SK-N-SH (cell line): ENCODE measurements at regions not wholly inside any gene's neighbourhood (a gene's known extent, or its start where the extent isn't known, plus 50 kb on each side); places are given as distances from the start of the nearest gene placed in this dataset.
"Not testable (repeated sequence)": the region's sequence is repeated elsewhere in the genome, so short reads cannot be mapped to it uniquely, and the experiment has no call there.

Experiments
- CTCF ChIP-seq: fragments of 200-600 bp; sonication (generic); IDR thresholded peaks from 2 replicates; pipeline ENCODE4 v1.6.1; 2017; ENCODE audit warnings: antibody characterized with exemption, mild to moderate bottlenecking, moderate library complexity
- EP300 ChIP-seq, 2 experiments: IDR thresholded peaks; 2 replicates each; pipeline versions ENCODE4 v1.4.0 to v1.6.1; 2012; ENCODE audit warnings: borderline replicate concordance in 1 of 2, low read depth in 1 of 2, low read length in 1 of 2
- GABPA ChIP-seq: IDR thresholded peaks from 2 replicates; pipeline ENCODE4 v1.4.0; 2012; ENCODE audit warnings: low read depth, mild to moderate bottlenecking
- MXI1 ChIP-seq: IDR thresholded peaks from 2 replicates; pipeline ENCODE4 v1.6.1; 2012; ENCODE audit warnings: mild to moderate bottlenecking, low read depth, low read length, improper control_type of control experiment
- POLR2AphosphoS5 ChIP-seq: IDR thresholded peaks from 2 replicates; pipeline ENCODE4 v1.6.1; 2012; ENCODE audit warnings: low read depth, low read length
- TCF12 ChIP-seq: IDR thresholded peaks from 2 replicates; pipeline ENCODE4 v1.4.0; 2012

- TF ChIP-seq CTCF; GABPA; POLR2AphosphoS5; MXI1; TCF12; EP300 (IDR thresholded peaks at IDR 0.05; ENCODE audit: borderline replicate concordance in 1 of 2, low read depth in 1 of 2, low read length in 1 of 2): not testable (repeated sequence)
Measured at GRCh38 chr18:34407471-34407870, 182.8 kb upstream of the NOL4 start.
